Tibial nerve (tissue), 4 donors: ENCODE measurements at regions not wholly inside any gene's neighbourhood (a gene's known extent, or its start where the extent isn't known, plus 50 kb on each side); places are given as distances from the start of the nearest gene placed in this dataset.

Experiments used
- EP300 ChIP-seq, 2 donors: sonication (generic); formaldehyde crosslinking; IDR thresholded peaks; one replicate each; pipeline ENCODE4 v1.6.1; 2017; ENCODE audit warnings: antibody characterized with exemption in 2 of 2, mild to moderate bottlenecking in 1 of 2
- POLR2A ChIP-seq, 2 donors: fragments of 450-650 bp; IDR thresholded peaks; one replicate each; pipeline ENCODE4 v1.6.1; 2017; ENCODE audit warnings: antibody characterized with exemption in 2 of 2, mild to moderate bottlenecking in 2 of 2, moderate library complexity in 2 of 2
- TF ChIP-seq, protein P1 (sequence below), 5 experiments: fragments of 200-600 bp in 3 of 5; fragments of 450-650 bp in 2 of 5; sonication (generic) in 3 of 5; IDR thresholded peaks; one replicate each; pipeline ENCODE4 v1.5.1; 2016 to 2019; ENCODE audit warnings: antibody characterized with exemption in 5 of 5, mild to moderate bottlenecking in 3 of 5, moderate library complexity in 2 of 5

DNA sequence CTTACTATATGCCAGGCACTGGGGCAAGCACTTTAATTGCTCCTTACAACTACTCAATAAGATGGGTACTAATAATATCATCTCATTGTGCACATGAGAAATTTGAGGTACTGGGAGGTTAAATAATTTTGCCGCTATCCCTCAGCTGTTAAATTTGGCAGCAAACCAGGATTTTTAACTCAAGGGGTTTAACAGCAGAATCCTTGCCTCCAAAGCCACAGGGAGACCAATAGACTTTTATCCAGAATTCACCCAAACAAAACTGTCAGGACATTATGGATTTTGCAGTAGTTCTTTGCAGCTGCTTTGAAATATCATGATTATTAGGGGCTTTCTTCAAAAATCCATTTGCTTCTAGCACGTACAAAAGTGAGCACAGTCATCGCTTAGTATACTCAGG is 136.2 kb downstream of the RPS12 start:
- TF ChIP-seq, protein P1, sequence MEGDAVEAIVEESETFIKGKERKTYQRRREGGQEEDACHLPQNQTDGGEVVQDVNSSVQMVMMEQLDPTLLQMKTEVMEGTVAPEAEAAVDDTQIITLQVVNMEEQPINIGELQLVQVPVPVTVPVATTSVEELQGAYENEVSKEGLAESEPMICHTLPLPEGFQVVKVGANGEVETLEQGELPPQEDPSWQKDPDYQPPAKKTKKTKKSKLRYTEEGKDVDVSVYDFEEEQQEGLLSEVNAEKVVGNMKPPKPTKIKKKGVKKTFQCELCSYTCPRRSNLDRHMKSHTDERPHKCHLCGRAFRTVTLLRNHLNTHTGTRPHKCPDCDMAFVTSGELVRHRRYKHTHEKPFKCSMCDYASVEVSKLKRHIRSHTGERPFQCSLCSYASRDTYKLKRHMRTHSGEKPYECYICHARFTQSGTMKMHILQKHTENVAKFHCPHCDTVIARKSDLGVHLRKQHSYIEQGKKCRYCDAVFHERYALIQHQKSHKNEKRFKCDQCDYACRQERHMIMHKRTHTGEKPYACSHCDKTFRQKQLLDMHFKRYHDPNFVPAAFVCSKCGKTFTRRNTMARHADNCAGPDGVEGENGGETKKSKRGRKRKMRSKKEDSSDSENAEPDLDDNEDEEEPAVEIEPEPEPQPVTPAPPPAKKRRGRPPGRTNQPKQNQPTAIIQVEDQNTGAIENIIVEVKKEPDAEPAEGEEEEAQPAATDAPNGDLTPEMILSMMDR (IDR thresholded peaks at IDR 0.05) = no peak
- no peak for TF ChIP-seq POLR2A (IDR thresholded peaks at IDR 0.05)
- TF ChIP-seq EP300 (IDR thresholded peaks at IDR 0.05) = no peak
